Left kidney (tissue), 1 donor: ENCODE measurements at regions not wholly inside any gene's neighbourhood (a gene's known extent, or its start where the extent isn't known, plus 50 kb on each side); places are given as distances from the start of the nearest gene placed in this dataset.
"Not testable (repeated sequence)": the region's sequence is repeated elsewhere in the genome, so short reads cannot be mapped to it uniquely, and the experiment has no call there.

ENCODE experiments used
- DNase-seq: peaks from one replicate; pipeline ENCODE4 v3.0.0-alpha.2; 2013

- no peak for DNase-seq
These were observed 246.8 kb upstream of the ALCAM start for GRCh38 chr3:105119801-105120340.

- no peak for DNase-seq
These were observed 235.8 kb upstream of the ALCAM start for GRCh38 chr3:105130911-105131310.

- DNase-seq: no peak
These were observed 228.8 kb upstream of the ALCAM start for GRCh38 chr3:105137911-105138310.

- DNase-seq: no peak
These were observed 226.7 kb upstream of the ALCAM start for GRCh38 chr3:105139881-105140560.

- no peak for DNase-seq
These were observed 225.8 kb upstream of the ALCAM start for GRCh38 chr3:105140899-105141367.

- DNase-seq: no peak
These were observed 221.9 kb upstream of the ALCAM start for GRCh38 chr3:105144837-105145236.

GRCh38 chr3:105145511-105145910, 221.2 kb upstream of the ALCAM start:
- DNase-seq: no peak

GRCh38 chr3:105149197-105149596, 217.5 kb upstream of the ALCAM start:
- DNase-seq: not testable (repeated sequence)

GRCh38 chr3:105152987-105153386, 213.7 kb upstream of the ALCAM start:
- DNase-seq: no peak

GRCh38 chr3:105154692-105155091, 212.0 kb upstream of the ALCAM start:
- no peak for DNase-seq

GRCh38 chr3:105157067-105157765, 209.5 kb upstream of the ALCAM start:
- DNase-seq: no peak

- no peak for DNase-seq
These were observed 209.0 kb upstream of the ALCAM start for GRCh38 chr3:105157766-105158085.

- no peak for DNase-seq
These were observed 208.4 kb upstream of the ALCAM start for GRCh38 chr3:105158286-105158685.

- no peak for DNase-seq
These were observed 204.3 kb upstream of the ALCAM start for GRCh38 chr3:105162448-105162847.

- no peak for DNase-seq
These were observed 199.8 kb upstream of the ALCAM start for GRCh38 chr3:105166893-105167292.

- no peak for DNase-seq
These were observed 196.3 kb upstream of the ALCAM start for GRCh38 chr3:105170423-105170822.

- DNase-seq: no peak
These were observed 192.6 kb upstream of the ALCAM start for GRCh38 chr3:105174017-105174615.

- no peak for DNase-seq
These were observed 189.1 kb upstream of the ALCAM start for GRCh38 chr3:105177576-105177975.

- DNase-seq: no peak
These were observed 179.4 kb upstream of the ALCAM start for GRCh38 chr3:105187344-105187743.

GRCh38 chr3:105195260-105195659, 171.4 kb upstream of the ALCAM start:
- no peak for DNase-seq

GRCh38 chr3:105197863-105198262, 168.8 kb upstream of the ALCAM start:
- DNase-seq: no peak

- no peak for DNase-seq
These were observed 167.5 kb upstream of the ALCAM start for GRCh38 chr3:105199217-105199616.

GRCh38 chr3:105210141-105210540, 156.6 kb upstream of the ALCAM start:
- DNase-seq: no peak
